HG02678 (cell line): ENCODE measurements at regions not wholly inside any gene's neighbourhood (a gene's known extent, or its start where the extent isn't known, plus 50 kb on each side); places are given as distances from the start of the nearest gene placed in this dataset.

Experiments
- ATAC-seq: cut with Tn5 transposase; IDR thresholded peaks from one replicate; pipeline ENCODE4 v1.9.1; 2021; ENCODE audit warnings: mild to moderate bottlenecking, moderate library complexity; ENCODE audit not compliant: unreplicated experiment

- ATAC-seq: no peak
Observed at GRCh38 chr10:85188770-85189484, 860.5 kb downstream of the CCSER2 start.

GRCh38 chr10:85193796-85194195 lies 865.4 kb downstream of the CCSER2 start:
- no peak for ATAC-seq

- ATAC-seq: no peak
Observed at GRCh38 chr10:85194706-85195105, 866.3 kb downstream of the CCSER2 start.

DNA sequence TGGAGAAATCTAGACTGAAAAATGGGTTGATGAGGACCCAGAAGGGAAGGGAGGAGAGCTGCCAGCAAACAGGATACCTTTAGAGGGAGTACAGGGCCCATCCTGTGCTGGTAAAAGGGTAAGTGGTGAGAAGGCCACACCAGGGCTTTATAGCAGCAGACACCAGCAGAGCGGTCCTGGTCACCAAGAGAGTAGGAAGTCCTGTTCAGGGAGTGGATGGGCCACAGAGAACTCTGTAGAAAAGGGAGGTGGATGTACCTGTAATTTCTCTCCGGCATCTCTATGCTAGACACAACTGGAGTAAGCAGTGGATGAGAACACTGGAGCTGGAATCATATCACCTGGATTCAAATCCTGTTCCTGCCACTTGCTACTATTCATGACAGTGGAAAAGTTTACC lies 867.2 kb downstream of the CCSER2 start:
- no peak for ATAC-seq

DNA sequence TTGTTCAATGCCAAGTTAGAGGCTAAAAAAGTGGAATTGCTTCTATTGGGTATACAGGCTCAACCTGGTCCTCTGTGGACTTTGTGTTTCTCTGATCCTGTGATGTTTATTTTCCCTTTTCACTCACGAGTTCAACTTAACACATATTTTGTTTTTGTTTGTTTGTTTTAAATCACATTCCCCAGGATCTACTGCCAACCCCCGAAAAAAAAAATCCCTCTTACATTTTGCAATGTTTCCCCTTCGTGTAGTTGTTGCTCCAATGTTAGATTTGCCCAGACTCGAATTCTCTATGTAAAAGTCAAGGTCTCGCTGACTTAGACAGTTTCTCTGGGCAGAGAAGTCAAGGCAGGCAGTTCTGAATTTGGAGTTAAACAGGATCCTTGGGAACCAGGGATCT lies 876.4 kb downstream of the CCSER2 start:
- no peak for ATAC-seq

- no peak for ATAC-seq
Observed at GRCh38 chr10:85212526-85212925, 884.1 kb downstream of the CCSER2 start.

DNA sequence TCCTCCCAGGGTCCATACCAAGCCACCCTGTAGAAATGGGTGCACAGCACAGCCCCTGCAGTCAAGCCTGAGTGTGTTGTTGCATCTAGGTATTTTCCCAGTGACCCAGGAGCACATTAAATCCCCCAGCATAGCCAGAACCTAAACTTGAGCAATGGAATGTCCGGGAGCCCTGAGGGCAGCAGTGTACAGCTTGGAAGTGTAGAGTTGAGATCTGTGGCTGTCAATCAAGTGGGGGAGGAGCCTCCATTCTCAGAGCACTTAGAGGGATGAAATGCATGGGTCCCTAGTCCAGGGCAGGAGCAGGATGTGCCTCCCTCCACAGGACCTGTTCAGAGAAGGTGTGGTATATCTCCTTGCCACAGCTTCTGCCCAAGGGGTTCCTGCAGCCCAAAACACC lies 885.1 kb downstream of the CCSER2 start:
- no peak for ATAC-seq

DNA sequence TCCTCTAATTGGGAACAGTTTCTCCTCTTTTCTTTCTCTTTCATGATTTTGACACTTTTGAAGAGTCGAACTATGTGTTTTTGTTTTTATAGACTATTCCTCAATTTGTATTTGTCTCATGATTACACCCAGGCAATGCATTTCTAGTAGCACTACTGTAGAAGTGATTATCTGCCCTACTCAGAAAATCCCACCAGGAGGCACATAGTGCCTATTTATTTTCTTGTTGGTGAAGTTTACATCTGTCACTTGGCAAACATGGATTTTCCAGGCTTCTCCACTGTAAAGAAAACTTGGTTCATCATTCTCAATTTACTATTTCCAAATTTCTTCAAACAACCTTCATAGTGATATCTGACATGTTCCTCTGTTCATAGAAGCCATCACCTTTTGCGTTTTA lies 893.9 kb downstream of the CCSER2 start:
- ATAC-seq: no peak

GRCh38 chr10:85224366-85224940 lies 896.1 kb downstream of the CCSER2 start:
- ATAC-seq: no peak

DNA sequence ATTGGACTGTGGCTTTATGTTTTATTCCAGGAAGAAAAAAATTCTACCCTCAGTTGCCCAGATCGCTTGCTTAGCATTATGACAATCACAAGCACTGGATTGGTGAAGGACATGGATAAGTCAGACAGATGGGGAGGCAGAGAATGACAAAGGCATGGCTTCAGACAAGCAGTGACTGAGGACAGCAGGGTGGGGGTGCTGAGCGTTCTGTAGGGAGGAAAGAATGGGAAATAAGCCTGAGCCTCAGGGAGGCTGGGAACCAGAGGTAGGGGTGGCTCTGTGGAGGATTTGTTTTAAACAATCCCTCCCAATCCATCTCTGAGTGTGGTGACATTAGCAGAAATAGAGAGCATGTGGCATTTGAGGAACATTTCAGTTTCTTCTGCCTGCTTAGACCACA lies 896.9 kb downstream of the CCSER2 start:
- ATAC-seq: no peak

GRCh38 chr10:85226596-85226995 lies 898.2 kb downstream of the CCSER2 start:
- no peak for ATAC-seq

DNA sequence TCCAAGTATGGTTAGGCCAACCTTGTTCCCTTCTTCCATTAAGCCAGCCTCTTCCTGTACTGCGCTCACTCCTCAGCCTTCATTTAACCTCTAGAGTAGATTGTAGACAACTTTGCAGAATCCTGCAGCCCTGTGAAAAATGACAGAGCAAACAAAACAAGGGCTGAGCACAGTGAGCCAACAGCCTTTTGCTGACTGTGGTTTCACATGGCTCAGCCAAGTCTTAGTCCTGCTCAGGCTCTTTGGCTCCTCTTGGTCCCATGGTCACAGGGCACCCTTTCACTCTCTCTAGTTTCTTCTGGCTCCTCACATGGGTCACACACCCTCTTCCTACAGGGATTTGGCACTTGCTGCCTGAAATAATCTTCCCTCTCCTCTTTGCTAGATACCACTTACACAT lies 900.3 kb downstream of the CCSER2 start:
- ATAC-seq: no peak

DNA sequence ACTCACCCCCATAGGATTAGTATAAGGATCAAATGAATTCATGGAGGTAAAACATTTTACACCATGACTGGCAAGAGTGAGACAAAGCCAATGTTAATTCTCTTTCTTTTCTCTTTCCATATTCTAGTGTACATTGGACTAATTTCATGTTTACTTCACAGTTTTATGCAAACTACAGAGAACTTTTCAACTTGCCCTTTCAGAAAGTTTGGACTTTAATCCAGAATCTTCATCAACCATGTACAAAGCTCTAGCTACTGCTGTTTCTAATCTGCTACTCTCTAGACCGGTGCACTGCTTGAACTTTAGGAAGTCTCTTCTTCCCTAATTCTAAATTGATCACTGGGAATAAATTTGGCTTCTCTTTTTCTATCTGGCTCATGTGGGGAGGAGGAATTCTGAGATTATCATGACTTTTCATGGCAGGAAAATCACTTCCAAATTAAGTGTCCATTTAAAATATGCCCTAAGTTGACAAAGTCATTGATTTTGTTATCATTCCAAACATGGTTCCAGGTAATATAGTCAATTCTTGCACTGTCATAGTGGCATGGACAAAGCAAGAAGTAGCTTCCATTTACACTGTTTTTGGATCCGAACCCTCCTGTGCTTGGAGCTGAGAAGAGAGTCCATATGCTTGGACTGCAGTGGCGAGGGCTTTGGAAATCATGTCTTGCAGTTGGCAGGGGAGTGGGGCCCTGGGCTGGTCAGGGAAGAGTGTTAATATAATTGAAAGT lies 903.3 kb downstream of the CCSER2 start:
- ATAC-seq: no peak

- ATAC-seq: no peak
Observed at GRCh38 chr10:85235258-85235657, 906.9 kb downstream of the CCSER2 start.

- no peak for ATAC-seq
Observed at GRCh38 chr10:85238676-85239075, 910.3 kb downstream of the CCSER2 start.

DNA sequence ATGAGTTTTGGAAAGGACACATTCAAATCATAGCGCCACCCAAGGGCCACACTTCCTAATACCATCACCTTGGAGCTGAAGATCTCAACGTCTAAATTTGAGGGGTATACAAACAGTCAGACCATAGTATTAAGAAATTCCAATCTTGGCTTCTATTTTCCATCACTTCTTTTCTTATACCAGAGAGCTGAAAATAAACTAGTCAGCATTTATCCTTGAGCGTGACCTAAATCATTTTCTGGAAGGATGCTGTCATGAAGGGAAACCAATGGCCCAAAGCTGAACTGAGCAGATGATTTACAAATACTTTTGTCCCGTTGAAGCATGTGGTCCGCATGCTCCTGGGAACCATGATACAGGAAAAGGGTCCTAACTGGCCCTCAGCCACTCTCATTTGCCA lies 921.9 kb downstream of the CCSER2 start:
- no peak for ATAC-seq

- no peak for ATAC-seq
Observed at GRCh38 chr10:85256481-85256880, 928.1 kb downstream of the CCSER2 start.

- no peak for ATAC-seq
Observed at GRCh38 chr10:85259908-85260307, 931.5 kb downstream of the CCSER2 start.

- no peak for ATAC-seq
Observed at GRCh38 chr10:85262992-85263391, 934.6 kb downstream of the CCSER2 start.

GRCh38 chr10:85265121-85265520 lies 936.7 kb downstream of the CCSER2 start:
- ATAC-seq: no peak

GRCh38 chr10:85266808-85267207 lies 938.4 kb downstream of the CCSER2 start:
- ATAC-seq: no peak

- ATAC-seq: no peak
Observed at GRCh38 chr10:85280014-85280413, 951.6 kb downstream of the CCSER2 start.
